ENCODE measurements at regions not wholly inside any gene's neighbourhood (a gene's known extent, or its start where the extent isn't known, plus 50 kb on each side); places are given as distances from the start of the nearest gene placed in this dataset.

GRCh38 chr12:28618772-28619171, 428.5 kb downstream of the CCDC91 start:
- no peak overlapping the region for H3K27ac ChIP-seq
- no peak overlapping the region for H3K4me3 ChIP-seq
- H3K36me3 ChIP-seq (replicated peaks in 1 of 2; ENCODE audit: insufficient read depth in 1 of 2, low read depth in 2 of 2), result no peaks in the 10 kb centered on the region
- DNase-seq (no peak), ATAC-seq (no peak)
- 74 to 78% methylated on average over 3 of the region's 3 CpGs for WGBS, 2 donors
- intact Hi-C loops (cut with DNase I), result no loop called here
- H3K9me3 ChIP-seq, result no peaks in the 10 kb centered on the region
- no peaks in the 10 kb centered on the region for H3K4me1 ChIP-seq
- no peak for TF ChIP-seq POLR2A (IDR thresholded peaks at IDR 0.05)
- TF ChIP-seq, protein P1, sequence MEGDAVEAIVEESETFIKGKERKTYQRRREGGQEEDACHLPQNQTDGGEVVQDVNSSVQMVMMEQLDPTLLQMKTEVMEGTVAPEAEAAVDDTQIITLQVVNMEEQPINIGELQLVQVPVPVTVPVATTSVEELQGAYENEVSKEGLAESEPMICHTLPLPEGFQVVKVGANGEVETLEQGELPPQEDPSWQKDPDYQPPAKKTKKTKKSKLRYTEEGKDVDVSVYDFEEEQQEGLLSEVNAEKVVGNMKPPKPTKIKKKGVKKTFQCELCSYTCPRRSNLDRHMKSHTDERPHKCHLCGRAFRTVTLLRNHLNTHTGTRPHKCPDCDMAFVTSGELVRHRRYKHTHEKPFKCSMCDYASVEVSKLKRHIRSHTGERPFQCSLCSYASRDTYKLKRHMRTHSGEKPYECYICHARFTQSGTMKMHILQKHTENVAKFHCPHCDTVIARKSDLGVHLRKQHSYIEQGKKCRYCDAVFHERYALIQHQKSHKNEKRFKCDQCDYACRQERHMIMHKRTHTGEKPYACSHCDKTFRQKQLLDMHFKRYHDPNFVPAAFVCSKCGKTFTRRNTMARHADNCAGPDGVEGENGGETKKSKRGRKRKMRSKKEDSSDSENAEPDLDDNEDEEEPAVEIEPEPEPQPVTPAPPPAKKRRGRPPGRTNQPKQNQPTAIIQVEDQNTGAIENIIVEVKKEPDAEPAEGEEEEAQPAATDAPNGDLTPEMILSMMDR (IDR thresholded peaks at IDR 0.05), result no peak
- no peaks in the 10 kb centered on the region for H3K27me3 ChIP-seq

DNA sequence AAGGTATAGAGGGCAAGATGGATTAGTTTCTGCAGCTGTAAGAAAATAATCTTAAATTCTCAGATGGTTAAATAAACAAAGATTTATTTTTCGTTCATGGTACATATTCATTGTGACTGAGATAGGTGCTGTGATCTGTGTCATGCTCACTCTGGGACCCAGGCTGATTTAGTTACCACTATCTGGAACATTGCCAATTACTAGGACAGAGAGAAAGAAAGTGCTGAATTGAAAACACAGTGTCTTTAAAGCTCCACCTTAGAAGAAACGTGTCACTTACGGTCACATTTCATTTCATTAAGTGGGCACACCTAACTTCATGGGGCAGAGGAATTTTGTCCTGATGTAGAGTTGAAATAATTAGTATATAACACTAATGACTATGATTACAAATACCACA, 430.0 kb downstream of the CCDC91 start:
- H3K27me3 ChIP-seq, result no peaks in the 10 kb centered on the region
- no peaks in the 10 kb centered on the region for H3K9me3 ChIP-seq
- no peaks in the 10 kb centered on the region for H3K36me3 ChIP-seq (replicated peaks in 1 of 2; ENCODE audit: insufficient read depth in 1 of 2, low read depth in 2 of 2)
- no peak for TF ChIP-seq POLR2A (IDR thresholded peaks at IDR 0.05)
- TF ChIP-seq, protein P1 (IDR thresholded peaks at IDR 0.05), result no peak
- ATAC-seq, result no peak
- H3K4me1 ChIP-seq, result no peaks in the 10 kb centered on the region
- no peak overlapping the region for H3K27ac ChIP-seq
- WGBS, 2 donors, result 60 to 63% methylated on average over 3 of the region's 3 CpGs
- H3K4me3 ChIP-seq, result no peak overlapping the region
- intact Hi-C loops (cut with DNase I), result no loop called here
- no peak for DNase-seq

DNA sequence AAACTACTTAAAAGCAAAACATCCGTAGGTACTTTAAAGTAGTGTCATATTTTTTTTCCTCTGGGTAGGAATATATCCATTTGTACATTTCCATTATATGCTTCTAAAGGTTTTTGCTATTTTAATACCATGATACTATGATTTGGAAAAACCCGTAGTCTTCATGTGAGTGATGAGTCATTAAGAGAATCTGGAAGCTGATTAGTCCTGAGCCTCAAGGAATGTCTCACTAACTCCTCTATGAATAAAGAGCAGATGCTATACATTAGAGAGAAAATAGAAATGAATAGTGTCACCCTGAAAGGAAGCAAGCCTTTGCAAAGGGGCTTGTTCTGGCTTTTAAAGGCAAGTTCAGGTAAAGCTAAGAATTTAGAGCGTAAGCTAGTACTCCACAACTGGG, 432.1 kb downstream of the CCDC91 start:
- TF ChIP-seq POLR2A (IDR thresholded peaks at IDR 0.05), result no peak
- TF ChIP-seq, protein P1 (IDR thresholded peaks at IDR 0.05), result no peak
- intact Hi-C loops (cut with DNase I), result no loop called here
- DNase-seq, result no peak
- 83 to 89% methylated on average over 3 of the region's 3 CpGs for WGBS, 2 donors
- H3K4me1 ChIP-seq, result no peaks in the 10 kb centered on the region
- H3K9me3 ChIP-seq, result no peaks in the 10 kb centered on the region
- H3K36me3 ChIP-seq (replicated peaks in 1 of 2; ENCODE audit: insufficient read depth in 1 of 2, low read depth in 2 of 2), result no peaks in the 10 kb centered on the region
- no peak overlapping the region for H3K27ac ChIP-seq
- no peaks in the 10 kb centered on the region for H3K27me3 ChIP-seq
- H3K4me3 ChIP-seq, result no peak overlapping the region
- ATAC-seq, result no peak

DNA sequence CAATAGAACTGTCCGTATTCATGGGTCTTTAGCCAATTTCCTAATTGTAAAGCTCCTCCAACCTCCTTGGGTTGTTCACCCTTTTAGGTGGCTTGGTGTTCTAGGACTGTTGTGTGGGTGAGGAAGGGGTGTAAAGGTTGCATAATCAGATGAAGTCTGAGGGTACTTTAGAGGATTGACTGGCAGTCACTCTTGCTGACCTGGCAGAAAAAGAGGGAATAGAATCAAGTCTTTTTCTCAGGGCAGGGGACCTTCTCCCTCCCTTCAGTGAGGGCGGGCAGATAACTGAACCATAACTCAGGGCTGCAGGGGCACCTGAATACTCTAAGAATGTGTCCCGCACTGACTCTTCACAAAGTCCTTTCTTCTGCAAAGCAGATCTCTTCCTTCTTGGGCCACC, 436.2 kb downstream of the CCDC91 start:
- Histone ChIP-seq H3K9me3 (no peaks in the 10 kb centered on the region), H3K4me3 (no peak overlapping the region), H3K27ac (no peak overlapping the region), H3K4me1 (no peaks in the 10 kb centered on the region), H3K36me3 (replicated peaks in 1 of 2; ENCODE audit: insufficient read depth in 1 of 2, low read depth in 2 of 2) (no peaks in the 10 kb centered on the region), H3K27me3 (no peaks in the 10 kb centered on the region)
- intact Hi-C loops (cut with DNase I), result no loop called here
- DNase-seq, result no peak
- 82 to 89% methylated on average over 3 of the region's 3 CpGs for WGBS, 2 donors
- TF ChIP-seq, protein P1 (IDR thresholded peaks at IDR 0.05), result no peak
- TF ChIP-seq POLR2A (IDR thresholded peaks at IDR 0.05), result no peak
- ATAC-seq, result no peak

GRCh38 chr12:28629691-28630090, 439.4 kb downstream of the CCDC91 start:
- Histone ChIP-seq H3K4me3 (no peak overlapping the region), H3K27me3 (no peaks in the 10 kb centered on the region), H3K4me1 (no peaks in the 10 kb centered on the region), H3K27ac (no peak overlapping the region), H3K36me3 (replicated peaks in 1 of 2; ENCODE audit: insufficient read depth in 1 of 2, low read depth in 2 of 2) (no peaks in the 10 kb centered on the region), H3K9me3 (no peaks in the 10 kb centered on the region)
- TF ChIP-seq, protein P1 (IDR thresholded peaks at IDR 0.05), result no peak
- no peak for TF ChIP-seq POLR2A (IDR thresholded peaks at IDR 0.05)
- DNase-seq (no peak), ATAC-seq (no peak)
- WGBS, 2 donors, result 58 to 73% methylated on average over 7 of the region's 7 CpGs
- intact Hi-C loops (cut with DNase I), result no loop called here
